Stimulated activated CD8-positive, alpha-beta memory T cell treated with anti-CD3 and anti-CD28 coated beads, Interleukin-7, amount 100 ng/mL, for 24 hours (primary cell): ENCODE measurements at regions not wholly inside any gene's neighbourhood (a gene's known extent, or its start where the extent isn't known, plus 50 kb on each side); places are given as distances from the start of the nearest gene placed in this dataset.

Source experiments
- DNase-seq: peaks from one replicate; pipeline ENCODE4 v3.0.0-alpha.2; 2020; ENCODE audit warnings: low read depth

DNA sequence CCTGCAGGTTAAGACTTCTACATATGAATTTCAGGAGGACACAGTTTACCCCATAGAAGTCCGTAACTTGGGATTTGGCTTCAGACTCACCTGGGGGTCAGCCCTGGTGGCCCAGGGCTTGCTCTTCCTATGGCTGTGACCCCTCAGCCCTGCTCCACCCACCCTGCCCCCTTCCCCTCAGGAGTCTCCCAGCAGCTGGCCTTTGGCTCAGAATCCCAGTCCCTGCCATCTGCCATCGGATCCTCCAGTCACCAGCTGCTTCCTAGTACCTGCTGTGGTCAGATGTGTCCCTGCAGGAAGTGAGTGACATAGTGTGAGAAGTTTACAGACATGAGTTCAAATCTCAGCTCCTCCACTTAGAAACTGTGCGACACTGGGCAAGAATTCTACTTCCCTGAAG, 332.6 kb downstream of the NPHP4 start:
- no peak for DNase-seq

DNA sequence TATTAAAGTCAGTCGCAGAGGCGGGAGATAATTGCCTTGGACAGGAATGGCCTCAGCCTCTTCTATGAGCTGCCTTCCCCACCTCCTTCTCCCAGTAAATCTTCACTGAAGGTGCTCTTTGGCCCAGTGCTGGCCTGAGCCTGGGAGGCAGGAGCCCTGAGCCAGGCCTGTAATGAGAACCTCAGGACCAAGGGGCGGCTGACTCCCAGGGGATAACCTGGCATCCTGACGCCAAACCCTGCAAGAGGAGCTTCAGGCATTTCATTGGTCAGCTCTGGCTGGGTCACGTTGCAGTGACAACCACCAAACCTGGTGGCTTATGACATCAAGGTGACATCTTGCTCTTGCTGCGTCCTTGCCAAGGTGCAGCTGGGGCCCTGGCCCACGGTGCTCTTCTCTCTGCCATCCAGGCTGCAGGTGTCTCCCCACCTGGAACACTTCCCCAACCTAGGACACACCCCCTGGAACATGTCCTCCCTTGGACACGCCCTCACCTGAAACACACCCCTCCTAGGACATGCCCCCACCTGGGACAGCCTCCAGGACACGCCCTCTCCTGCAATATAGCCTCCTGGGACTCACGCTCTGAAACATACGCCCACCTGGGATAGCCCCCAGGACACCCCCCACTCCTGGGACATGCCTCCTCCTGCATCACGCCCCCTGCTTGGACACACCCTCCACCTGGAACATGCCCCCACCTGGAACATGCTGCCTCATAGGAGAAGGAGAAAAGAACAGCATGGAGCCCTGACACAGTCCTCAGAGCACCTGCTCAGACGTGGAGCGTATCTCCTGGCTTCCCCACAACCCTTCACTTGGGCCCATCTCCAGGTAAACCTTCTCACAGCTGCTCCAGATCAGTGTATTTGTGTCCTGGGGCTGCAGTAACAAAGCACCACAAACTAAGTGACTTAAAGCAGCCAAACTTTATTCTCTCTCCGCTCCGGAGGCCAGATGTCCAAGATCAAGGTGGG, 333.6 kb downstream of the NPHP4 start:
- DNase-seq: no peak

DNA sequence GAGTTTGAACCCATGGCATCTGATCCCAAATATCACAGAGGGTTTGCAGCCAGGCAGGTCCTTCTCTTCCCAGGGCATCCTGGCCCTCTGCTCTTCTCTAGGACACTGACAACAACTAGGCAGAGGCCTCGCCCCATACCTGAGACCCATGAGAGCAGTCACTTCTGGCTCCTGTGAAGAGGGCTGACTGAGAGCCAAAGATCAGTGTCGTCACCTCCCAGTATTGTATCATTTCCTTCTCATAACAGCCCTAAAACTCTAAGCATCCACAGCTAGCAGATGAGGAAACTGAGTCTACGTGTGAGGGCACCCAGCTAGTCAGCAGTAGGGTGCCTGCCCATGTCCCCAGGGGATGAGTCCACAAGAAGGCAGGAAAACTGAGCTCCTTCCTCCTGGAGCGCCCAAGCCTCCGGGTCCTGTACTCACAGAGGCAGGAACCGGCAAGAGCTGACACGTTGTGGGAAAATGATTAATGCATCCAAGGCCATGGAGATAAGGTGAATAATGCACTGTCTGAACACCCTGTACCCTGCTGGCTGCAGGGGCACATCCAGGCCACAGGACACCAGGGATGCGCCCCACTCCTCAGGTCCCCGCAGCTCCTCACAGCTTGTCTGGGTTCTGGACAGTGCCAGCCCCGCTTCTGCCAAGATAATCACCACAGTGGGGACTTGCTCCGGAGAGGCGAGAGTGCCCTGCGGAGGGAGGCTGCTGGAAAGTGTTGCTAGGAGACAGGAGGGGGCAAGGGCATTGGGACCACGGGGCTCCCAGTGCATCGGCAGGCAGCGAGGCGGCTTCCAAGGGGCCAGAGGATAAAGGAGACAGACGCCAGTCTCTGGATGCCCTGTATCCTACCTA, 340.0 kb downstream of the NPHP4 start:
- DNase-seq: no peak

DNA sequence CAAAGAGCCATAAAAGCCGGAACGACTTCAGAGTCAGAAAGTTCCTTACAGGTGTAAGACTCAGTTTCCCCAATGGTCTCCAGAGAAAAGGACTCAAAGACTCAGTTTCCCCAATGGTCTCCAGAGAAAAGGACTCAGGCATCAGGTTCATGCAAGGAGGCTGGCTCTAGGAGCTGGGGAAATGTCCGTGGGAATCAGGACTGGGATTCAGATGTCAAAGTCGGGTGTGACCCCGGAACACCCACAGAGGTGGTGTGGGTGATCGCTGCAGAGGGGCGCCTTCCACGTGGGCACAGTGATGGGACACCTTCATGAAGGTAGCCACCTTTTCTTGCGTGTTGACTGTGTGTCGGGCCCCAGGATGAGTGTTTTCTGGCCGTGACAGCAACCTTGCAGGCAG, 340.8 kb downstream of the NPHP4 start:
- DNase-seq: no peak

DNA sequence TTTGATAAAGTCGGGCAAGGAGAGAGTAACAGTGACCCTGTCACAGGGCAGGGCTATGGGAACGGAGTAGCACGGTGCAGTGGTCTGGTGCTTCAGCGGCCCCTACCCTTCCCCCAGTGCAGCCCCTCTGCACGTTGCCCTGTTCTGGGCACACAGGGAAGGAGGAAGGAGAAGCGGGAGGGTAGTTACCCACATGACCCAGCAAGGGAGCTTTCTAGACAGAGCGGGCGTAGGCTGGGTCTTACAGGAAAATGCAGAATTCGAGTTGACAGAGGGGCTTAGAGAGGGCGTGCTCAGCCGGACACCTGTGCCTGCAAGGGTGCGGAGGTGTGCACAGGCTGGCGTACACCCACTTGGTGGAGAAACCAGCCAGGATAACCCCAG, 341.2 kb downstream of the NPHP4 start:
- no peak for DNase-seq

DNA sequence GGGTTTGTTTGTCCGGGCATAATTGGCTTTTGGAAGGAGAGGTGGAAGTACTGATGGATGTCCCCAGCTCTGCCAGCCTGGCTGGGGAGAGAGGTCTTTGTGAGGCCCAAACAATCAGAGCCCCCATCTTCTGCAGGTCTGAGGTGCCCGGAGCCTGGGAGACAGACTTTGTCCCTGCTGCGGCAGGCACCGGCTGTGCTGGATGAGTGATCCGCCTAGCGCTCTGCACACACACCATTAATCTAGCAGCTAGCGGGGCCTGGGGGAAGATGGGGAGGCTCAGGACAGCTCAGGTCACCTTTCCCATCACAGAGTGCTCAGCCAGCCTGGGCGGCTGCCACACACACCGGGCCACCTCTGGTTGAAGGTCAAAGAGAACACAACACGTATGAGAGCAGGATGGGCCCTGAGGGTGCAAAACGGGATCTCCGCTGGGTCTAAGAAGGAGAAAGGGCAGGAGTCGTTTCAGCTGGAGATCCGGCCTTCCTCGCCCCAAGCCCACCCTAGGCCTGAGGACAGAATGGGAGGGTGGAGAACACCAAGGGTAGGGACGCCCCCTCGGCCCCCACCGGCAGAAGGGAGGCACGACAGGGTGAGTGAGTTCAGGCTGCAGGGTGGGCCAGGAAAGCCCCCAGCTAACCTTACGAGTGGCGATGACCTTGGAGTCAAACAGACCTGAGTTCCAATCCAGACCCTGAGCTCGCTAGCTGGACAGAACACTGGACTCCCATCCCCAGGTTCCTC, 341.8 kb downstream of the NPHP4 start:
- DNase-seq: no peak

DNA sequence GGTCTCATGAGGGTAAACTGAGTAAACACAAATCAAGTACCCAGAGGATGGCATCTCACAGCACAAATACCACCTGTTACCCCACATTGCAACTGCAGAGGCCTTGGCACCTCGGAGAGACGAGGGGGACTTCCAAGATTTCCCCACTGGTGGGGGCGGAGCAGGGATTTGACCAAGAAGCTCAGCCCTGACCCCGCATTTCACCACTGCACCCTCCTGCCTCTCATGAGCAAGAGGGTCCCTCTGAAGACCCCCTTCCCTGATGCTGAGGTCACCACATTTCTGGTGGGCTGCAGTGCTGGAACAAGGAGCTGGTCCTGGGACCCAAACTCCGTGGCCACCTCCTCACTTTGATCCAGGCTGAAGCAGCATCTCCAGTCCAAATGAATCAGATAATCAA, 342.4 kb downstream of the NPHP4 start:
- DNase-seq: no peak

DNA sequence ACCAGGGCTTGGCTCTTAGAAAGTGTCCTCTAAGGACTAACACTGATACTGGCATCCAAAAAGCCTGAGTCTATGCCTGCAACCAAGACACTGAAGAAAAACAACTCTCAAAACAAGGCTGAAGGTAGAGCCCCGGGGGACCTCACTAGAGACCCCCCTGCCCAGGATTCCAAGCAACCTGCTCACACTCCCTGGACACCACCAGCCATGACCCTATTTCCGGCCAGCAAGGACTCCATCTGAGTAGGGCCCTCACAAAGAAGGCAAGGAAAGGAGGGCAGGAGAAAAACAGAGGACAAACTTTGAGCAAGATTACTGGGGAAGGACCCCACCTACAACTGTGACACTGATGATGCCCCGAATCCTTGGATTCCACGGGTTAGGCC, 343.1 kb downstream of the NPHP4 start:
- DNase-seq: no peak

DNA sequence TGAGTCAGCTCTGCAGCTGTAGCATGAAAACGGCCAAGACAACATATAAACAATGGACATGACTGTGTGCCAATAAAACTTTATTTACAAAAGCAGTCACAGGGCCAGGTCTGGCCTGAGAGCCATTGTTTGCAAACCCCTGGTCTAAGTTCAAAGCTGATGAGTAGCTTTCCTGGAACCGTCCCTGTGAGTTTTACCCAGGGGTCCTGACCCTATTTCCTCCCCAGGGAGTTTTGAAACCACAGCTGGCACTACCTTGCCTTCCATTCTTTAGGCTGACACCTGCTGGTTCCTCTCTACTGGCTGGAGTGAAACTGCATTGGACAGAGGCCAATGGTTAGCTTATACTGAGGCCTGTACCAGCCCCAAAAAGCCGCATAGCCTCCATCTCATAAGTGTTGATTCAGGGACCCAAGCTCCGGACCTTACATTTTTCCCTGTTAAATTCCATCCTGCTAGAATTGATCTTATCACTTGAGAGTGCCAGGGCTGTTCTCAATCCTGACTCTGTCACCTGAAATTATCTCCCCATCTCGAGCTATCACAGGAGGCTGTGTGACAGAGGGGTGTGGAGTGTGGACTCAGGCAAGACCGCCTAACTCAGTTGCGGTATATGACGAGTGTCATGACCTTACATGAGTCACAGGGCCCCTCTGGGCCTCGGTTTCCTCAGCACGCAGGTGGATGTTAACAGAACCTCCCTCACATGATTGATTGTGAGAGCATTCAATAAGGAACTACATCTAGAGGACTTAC, 343.6 kb downstream of the NPHP4 start:
- no peak for DNase-seq

DNA sequence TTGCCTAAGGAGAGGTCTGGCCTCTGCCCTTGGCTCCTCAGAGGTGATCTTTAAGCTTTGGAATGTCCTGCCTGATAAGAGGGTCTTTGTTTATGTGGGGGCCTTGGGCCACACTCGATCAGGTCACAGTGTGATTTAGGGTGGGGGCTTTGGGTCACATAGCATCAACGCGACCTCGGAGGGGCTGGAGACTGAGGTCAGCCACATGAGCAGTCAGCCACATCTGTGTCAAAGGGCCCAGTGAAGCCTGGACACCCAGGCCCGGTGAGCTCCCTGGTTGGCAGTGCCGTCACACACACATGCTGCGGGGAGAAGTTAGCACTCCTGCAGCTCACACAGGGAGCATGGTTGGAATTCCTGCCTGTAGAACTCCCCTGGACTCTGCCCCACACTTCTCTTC, 345.0 kb downstream of the NPHP4 start:
- DNase-seq: no peak

DNA sequence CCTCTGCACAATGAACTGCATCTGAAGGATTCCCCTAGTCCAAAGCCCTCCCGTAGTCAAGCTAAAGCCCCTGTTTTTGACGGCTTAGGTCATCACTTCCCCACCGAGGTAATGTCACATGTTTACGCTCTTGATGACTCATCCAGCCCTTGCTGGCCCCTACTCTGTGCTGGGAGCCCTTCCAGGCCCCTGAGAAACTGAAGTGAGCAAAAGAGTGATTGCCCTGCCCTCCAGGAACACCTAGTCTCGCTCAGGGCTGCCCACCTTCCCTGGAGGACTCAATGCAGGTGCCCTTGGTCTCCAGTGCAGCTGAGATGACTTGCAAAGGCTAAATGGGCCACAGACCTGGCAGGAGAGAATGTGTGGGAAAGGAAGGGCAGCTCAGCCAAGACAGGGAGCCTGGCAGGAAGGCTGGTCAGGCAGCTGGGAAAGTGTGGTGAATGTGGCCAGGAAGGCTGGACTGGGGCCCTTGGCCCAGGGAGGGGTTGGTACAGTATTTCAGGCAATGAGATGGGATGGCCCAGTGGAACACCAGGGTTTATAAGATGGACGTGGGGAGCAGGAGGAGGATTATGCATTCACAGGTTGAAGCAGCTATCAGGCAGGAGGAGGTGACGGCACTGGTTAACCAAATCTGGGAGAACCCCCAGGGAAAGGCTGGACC, 345.6 kb downstream of the NPHP4 start:
- DNase-seq: no peak

DNA sequence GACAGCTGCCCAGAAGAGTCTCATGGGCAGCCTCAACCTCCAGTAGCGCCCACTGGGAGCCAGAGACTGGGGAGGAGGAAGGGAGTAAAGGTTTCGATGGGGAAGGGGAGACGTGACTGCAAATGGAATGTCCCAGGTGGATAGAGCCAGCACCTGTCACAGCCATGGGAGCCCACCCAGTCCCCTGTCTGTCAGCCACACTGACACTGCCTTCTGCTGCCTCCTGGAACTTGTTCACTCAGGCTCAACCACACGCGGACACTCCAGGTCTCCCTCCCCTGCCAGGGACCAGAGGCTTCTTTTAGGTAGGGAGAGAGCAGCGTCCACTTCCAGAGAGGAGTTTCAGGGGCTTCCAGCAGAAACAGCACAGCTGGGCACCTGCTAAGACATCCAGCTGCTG, 346.3 kb downstream of the NPHP4 start:
- DNase-seq: no peak

DNA sequence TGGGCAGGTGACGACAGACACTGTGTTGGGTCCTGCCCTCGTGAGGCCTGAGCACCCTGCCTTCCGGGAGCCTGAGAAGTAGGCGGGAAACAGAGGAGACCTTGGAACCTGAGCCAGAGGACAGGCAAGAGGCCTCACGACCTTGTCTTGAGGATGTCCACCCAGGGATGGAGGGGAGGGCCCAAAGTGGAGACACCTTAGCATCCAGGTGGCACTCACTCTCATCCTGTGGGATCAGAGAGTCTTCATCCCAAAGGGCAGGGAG, 347.2 kb downstream of the NPHP4 start:
- DNase-seq: no peak

DNA sequence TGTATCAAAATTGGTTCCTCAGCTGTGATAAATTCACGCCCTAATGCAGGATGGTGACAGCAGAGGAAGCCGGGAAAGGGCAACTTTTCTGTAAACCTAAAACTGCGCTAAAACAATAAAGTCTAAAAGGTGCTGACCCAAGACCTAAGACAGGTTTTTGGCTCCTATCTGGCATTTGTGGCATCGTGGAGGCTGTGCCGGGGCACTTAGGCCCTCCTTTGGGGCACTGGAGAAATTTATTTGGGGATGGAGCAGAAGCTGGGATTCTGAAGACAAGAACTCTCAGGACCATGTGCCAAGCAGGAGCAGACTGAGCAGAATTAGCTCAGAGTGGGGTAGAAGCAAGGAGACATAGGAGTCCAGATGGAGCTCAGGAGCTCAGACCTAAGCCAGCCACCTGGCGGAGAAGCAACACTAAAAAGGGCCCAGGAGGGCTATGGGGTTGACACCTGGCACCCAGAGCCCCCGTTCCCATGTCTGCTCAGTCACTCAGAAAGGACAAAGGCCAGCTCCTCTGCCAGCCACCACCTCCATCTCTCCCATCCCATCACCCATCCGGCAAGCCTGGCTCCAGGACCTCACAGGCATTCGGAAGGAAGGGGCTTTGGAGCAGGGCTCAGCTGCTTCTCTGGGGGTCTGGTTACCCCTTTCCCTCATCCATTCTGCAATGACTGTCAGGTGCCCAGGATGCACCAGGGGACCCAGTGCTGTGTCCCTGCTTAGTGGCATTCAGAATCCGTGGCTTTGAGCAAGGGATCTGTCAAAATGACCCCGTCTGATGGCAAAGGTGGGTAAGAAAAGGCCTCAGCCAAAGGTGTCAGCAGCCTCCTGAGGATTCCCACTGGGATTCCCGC, 347.7 kb downstream of the NPHP4 start:
- no peak for DNase-seq

DNA sequence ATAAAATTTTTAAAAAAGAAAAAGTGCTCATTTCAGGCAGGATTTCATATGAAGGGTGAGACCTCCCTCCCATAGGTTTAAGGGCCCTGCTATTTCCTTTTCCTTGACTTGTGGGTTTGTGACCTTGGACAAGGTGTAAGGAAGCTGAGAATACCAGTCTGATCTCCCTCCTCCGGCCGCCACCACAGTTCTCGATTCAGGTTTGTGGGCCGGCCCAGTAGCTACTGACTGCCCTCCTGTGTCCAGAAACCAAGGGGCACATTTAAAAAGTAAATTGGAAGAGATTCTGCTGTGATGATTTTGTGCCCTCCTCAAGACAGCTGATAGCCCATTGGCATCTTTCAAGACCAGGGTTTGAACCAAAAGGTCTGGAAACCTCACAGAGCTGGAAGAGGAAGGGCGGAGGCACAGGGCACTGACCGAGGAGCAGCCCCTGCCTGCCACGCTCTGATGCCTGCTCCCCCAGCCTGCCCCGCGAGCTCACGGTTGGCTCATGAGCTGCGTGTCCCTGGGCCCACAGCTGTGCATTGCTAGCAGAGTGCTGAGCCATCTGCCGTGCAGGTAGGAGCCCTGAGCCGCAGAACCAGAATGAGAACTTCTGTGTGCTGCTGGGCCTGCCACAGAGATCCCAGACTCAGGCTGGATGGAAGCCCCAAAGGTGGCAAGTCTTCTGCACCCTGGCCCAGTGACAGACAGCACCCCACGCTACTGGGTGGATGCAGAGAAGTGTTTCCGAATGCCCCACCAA, 348.7 kb downstream of the NPHP4 start:
- no peak for DNase-seq

DNA sequence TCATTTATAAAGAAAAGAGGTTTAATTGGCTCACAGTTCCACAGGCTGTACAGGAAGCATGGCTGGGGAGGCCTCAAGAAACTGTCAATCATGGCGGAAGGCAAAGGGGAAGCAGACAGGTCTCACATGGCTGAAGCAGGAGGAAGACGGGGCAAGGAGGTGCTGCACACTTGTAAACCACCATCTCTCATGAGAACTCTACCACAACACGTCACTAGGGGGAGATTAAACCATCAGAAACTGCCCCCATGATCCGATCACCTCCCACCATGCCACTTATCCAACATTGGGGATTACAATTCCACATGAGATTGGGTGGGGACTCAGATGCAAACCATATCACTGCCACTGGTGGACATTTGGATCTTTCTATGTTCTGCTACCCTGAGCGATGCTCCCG, 351.4 kb downstream of the NPHP4 start:
- DNase-seq: no peak

DNA sequence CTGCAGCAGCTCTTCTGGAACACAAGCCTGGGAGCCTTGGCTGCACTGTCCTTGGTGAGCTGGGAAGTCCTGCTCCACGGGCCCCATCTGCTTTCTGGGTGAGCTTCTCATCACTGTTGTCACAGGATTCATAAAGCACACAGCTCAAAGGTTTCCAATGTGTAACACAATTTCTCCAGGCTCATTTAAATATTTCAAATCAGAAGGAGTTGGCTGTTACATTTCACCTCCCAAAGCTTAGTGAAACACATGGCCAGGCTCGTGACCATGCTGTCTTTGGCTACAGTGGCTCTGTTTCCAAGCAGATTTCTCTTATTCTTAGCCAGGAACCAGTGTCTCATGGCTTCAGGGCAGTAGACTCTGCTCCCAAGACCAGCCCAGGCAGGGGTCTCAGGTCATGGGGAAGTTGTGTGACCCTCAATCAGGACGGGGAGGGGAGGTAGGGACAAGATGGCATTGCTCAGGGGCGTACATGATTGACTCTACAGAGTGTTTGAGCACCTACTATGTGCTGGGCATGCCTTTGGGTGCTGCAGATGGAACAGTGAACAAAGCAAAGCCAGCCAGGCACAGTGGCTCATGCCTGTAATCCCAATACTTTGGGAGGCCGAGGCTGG, 353.0 kb downstream of the NPHP4 start:
- DNase-seq: no peak

DNA sequence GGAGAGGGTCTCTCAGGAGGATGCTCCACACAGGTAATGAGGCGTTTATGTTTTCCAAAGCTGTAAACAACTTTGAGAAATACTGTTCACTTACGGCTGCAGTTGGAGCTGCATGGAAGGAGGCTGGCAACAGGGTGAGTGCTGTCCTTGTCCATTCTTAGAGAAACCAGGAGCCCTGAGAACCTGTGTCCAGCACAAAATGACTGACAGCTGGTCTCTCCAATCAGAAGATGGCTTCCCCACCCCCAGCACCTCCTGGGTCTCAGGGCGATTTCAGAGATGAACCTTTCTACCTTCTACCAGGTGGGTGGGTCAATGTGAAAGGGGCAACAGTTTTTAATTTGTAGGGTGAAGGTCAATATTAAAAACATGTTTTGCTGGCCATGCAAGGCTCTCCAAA, 353.6 kb downstream of the NPHP4 start:
- DNase-seq: no peak

DNA sequence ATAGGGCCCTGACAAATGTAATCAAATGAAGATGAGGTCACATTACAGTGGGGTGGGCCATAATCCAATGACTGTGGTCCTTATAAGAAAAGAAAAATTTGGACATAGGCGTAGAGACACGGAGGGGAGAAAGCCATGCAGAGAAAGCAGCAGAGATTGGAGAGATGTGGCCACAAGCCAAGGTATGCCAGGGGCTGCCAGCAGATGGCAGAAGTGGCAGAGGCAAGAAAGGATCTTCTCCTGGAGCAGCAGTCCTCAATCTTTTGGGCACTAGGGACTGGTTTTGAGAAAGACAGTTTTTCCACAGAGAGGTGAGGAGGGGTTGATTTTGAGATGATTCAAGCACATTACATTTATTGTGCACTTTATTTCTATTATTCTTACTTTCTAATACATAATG, 355.1 kb downstream of the NPHP4 start:
- DNase-seq: no peak
